Thymus (tissue), 11 donors: ENCODE measurements at regions not wholly inside any gene's neighbourhood (a gene's known extent, or its start where the extent isn't known, plus 50 kb on each side); places are given as distances from the start of the nearest gene placed in this dataset.

ENCODE experiments used
- DNase-seq, 9 donors: peaks; one replicate each; pipeline ENCODE4 v3.0.0-alpha.2; 2013; ENCODE audit warnings: low spot score in 9 of 9, low read depth in 6 of 9, missing footprints in 1 of 9
- H3K27ac ChIP-seq, 2 donors: one replicate each; pipeline ENCODE4 v1.5.1; 2013; ENCODE audit warnings: control low read depth in 1 of 2, low read depth in 1 of 2, low read length in 1 of 2, mild to moderate bottlenecking in 1 of 2, moderate library complexity in 1 of 2
- H3K27me3 ChIP-seq, 2 donors: one replicate each; pipeline ENCODE4 v1.5.1; 2013; ENCODE audit warnings: low read length in 1 of 2; ENCODE audit not compliant: control insufficient read depth in 2 of 2, insufficient read depth in 1 of 2
- H3K36me3 ChIP-seq, 2 donors: one replicate each; pipeline ENCODE4 v1.5.1; 2013; ENCODE audit warnings: low read length in 1 of 2, mild to moderate bottlenecking in 1 of 2, moderate library complexity in 1 of 2; ENCODE audit not compliant: control insufficient read depth in 2 of 2, insufficient read depth in 2 of 2
- H3K4me1 ChIP-seq, 2 donors: one replicate each; pipeline ENCODE4 v1.5.1; 2013; ENCODE audit warnings: low read length in 2 of 2; ENCODE audit not compliant: control insufficient read depth in 2 of 2, insufficient read depth in 2 of 2
- H3K4me3 ChIP-seq, 2 donors: one replicate each; pipeline ENCODE4 v1.5.1; 2013; ENCODE audit warnings: low read length in 2 of 2, control low read depth in 1 of 2, mild to moderate bottlenecking in 1 of 2
- H3K9me3 ChIP-seq, 2 donors: one replicate each; pipeline ENCODE4 v1.5.1; 2013; ENCODE audit warnings: low read length in 1 of 2, mild to moderate bottlenecking in 1 of 2; ENCODE audit not compliant: control insufficient read depth in 2 of 2, insufficient read depth in 1 of 2
- WGBS: extraction: QIAGEN DNeasy Blood & Tissue Kit; methylation state at CpG from one replicate; pipeline ENCODE4 v1.1.7; 2013; 5-methylcytosine and 5-hydroxymethylcytosine counted together
- donor health status: healthy.

DNA sequence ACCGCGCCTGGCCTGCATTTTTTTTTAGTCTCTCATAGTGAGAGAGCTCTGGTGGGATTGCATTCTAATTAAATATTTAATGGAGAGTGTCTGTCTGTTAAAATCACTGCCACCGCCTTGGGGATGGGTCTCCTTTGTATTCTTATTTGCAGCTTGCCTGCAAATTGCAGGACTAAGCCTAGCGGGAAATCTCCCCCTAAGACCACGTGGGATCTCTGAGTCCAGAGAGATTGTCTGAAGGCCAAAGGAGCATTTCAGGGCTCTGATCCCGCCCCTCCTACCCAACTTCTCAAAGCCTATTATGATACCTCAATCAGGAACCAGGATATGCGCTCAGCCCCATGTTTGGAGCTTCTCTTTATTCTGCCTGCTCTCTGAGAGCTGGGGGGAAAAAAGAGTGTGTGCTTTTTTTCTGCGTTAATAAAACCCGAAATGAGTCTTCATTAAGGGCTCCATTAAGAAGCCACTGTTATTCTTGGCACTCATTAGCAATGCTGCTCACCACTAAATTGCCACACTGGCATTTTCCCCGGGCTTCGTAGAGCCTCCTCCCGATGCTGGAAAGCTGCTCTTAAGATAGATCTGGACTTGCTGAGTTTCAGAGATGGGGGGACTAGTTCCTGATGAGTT lies 92.9 kb upstream of the THY1 start:
- no peak for DNase-seq
- no peaks in the 10 kb centered on the region for H3K36me3 ChIP-seq
- H3K4me1 ChIP-seq = no peaks in the 10 kb centered on the region
- no peaks in the 10 kb centered on the region for H3K9me3 ChIP-seq
- WGBS = 86% methylated on average over 12 of the region's 12 CpGs
- no peak overlapping the region for H3K4me3 ChIP-seq
- H3K27me3 ChIP-seq = peaks cover 0 to 2% of the 10 kb centered on the region in 2 donors
- no peak overlapping the region for H3K27ac ChIP-seq

DNA sequence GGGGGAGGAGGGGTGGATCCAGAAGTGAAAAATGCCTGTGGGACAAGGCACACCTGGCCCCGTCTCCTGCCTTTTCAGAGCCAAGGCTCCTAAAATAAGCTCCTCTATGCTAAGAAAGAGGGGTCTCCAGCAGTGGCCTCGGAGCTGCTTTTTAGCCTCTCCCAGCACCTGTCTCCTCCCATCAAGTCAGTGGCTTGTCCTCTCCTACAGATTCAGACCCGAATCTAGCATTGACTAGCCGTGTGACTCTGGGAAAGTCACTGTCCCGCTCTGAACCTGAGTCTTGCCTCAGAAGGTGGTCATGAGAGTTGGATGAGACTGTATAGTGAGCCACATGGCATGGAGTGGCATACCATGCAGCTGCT lies 90.8 kb upstream of the THY1 start:
- Histone ChIP-seq H3K4me1 (no peaks in the 10 kb centered on the region), H3K27ac (no peak overlapping the region), H3K36me3 (no peaks in the 10 kb centered on the region), H3K9me3 (no peaks in the 10 kb centered on the region), H3K27me3 (peaks cover 0 to 2% of the 10 kb centered on the region in 2 donors), H3K4me3 (no peak overlapping the region)
- WGBS = 92% methylated on average over 5 of the region's 5 CpGs
- no peak for DNase-seq

DNA sequence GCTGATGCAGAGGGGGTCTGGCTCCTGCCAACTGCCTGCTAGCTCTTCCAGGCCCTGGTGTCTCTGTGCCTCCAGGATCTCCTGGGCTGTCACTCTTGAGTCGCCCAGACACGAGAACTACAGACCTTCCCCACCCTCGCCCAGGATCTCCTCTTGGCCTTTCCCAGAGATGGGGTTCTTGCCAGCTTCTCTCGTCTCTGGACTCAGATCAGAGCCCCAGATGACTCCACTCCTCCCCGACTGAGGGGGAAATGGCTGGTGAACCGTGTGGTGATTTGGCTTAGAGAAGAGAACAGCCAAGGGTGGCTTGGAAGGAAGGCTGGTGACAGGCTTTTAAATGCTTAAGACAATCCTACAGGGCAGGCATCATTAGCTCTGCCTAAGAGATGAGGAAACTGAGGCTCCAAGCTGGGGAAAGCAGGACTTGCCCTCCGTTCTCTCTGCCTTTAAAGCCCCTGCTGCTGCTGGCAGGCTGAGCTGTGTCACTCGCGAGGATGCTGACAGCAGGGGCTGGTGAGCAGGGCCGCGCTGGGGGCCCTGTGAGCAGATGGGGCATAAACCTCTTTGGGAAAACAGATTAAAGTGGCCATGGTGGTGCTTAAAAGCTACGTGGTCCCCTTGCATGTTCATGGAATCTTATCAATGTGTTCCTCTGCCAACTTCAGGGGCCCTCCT lies 90.3 kb upstream of the THY1 start:
- no peaks in the 10 kb centered on the region for H3K9me3 ChIP-seq
- peaks cover 0 to 2% of the 10 kb centered on the region in 2 donors for H3K27me3 ChIP-seq
- WGBS = 78% methylated on average over 12 of the region's 12 CpGs
- no peak overlapping the region for H3K27ac ChIP-seq
- DNase-seq = no peak
- H3K36me3 ChIP-seq = no peaks in the 10 kb centered on the region
- no peaks in the 10 kb centered on the region for H3K4me1 ChIP-seq
- H3K4me3 ChIP-seq = no peak overlapping the region

DNA sequence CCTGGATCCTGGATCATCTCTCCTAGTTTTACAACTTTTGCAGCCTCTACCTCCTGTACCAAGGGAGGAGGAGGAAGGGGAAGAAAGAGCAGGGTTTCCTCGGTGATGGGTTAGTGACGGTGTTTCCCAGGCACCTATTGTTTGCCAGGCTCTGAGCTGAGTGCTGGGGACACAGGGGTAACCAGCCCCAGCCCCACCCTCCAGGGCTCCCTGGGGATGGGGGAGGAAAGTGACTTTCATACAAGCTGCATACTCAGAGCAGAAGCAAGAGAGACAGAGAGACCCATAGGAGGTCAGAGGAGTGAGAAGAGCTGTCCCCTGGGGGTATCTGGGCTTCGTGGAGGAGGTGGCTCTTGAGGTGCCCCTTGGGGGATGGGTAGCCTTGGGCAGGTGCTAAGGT lies 89.4 kb upstream of the THY1 start:
- no peaks in the 10 kb centered on the region for H3K4me1 ChIP-seq
- no peaks in the 10 kb centered on the region for H3K9me3 ChIP-seq
- H3K36me3 ChIP-seq = no peaks in the 10 kb centered on the region
- H3K27ac ChIP-seq = no peak overlapping the region
- peaks cover 0 to 2% of the 10 kb centered on the region in 2 donors for H3K27me3 ChIP-seq
- DNase-seq = no peak
- WGBS = 43% methylated on average over 3 of the region's 3 CpGs
- H3K4me3 ChIP-seq = no peak overlapping the region

DNA sequence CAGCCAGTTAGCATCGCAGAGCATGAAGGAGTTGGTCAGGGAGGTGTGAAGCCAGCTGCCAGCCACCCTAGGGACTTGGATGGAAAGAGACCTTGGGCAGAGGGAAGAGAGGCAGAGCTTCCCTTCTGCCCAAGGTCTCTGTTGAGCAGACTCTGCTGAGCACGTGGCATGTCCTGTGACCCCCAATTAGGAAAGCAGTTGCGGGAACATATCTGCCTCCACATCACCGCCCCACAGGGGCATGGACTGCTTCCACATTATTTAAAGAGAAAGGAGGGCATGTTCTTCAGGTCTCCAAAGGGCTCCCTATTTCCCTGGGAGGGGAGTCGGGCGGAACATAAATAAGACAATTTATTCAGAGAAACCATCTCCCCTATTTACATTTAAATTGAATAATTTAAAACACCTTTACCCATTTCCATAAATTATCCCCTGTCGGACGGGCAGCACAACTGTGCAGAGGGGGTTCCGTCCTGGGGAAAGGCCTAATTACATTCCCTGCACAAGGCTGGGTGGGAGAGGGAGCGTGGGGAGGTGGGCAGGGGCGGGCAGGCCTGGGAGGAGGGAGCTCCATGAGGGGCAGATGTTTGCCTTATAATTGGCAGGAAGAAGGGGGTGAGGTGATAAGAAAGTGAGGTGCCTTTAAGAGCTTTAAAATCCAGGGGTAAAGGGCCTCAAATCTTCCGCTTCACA lies 88.8 kb upstream of the THY1 start:
- peaks cover 0 to 2% of the 10 kb centered on the region in 2 donors for H3K27me3 ChIP-seq
- no peaks in the 10 kb centered on the region for H3K4me1 ChIP-seq
- H3K9me3 ChIP-seq = no peaks in the 10 kb centered on the region
- no peak for DNase-seq
- no peak overlapping the region for H3K4me3 ChIP-seq
- 84% methylated on average over 12 of the region's 12 CpGs for WGBS
- no peaks in the 10 kb centered on the region for H3K36me3 ChIP-seq
- no peak overlapping the region for H3K27ac ChIP-seq

DNA sequence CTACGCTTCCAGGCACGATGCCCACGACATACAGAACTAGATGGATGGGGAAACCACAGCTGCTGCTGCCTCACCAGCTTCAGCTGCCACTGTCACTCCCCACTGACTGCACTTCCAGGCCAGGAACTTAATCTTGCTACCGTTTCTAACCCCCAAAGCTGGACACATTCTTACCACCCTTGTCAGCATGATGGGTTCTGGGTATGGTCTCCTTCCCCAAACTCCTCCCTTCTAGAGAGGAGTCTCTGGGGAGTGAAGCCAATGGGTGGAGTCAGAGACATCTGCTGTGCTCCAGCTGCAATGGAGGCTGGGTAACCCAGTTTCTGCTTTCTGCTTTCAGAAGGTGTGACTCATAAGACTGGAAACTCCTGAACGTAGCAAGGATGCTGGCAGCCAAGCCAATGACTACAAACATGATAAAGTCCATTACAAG lies 87.0 kb upstream of the THY1 start:
- peaks cover 0 to 2% of the 10 kb centered on the region in 2 donors for H3K4me1 ChIP-seq
- no peak overlapping the region for H3K27ac ChIP-seq
- no peaks in the 10 kb centered on the region for H3K9me3 ChIP-seq
- H3K36me3 ChIP-seq = no peaks in the 10 kb centered on the region
- H3K27me3 ChIP-seq = peaks cover 0 to 2% of the 10 kb centered on the region in 2 donors
- WGBS = 76% methylated on average over 5 of the region's 5 CpGs
- H3K4me3 ChIP-seq = no peak overlapping the region
- DNase-seq = peak in 1 of 9 donors; percentile 28

DNA sequence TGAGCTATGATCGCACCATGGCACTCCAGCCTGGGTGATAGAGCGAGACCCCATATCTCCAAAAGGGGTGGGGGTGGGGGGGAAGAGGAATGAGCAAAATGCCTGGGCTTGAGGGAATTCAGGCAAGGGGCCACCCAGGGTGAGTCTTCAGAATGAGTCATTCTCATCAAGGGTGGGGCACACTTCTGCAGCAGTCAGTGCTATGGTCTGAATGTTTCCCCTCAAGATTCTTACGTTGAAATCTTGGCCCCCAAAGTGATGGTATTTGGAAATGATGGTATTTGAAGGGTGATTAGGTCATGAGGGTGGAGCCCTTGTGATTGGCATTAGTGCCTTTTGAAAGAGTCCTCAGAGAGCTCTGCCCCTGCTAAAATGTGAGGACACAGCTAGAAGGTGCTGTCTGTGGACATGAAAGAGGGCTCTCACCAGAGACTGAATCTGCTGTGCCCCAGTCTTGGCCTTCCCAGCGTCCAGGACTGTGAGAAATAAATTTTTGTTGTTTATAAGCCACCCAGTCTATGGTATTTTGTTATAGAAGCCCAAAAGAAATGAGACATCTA lies 86.4 kb upstream of the THY1 start:
- 86% methylated on average over 4 of the region's 4 CpGs for WGBS
- no peak for DNase-seq
- H3K27ac ChIP-seq = no peak overlapping the region
- H3K4me1 ChIP-seq = peaks cover 0 to 2% of the 10 kb centered on the region in 2 donors
- no peak overlapping the region for H3K4me3 ChIP-seq
- H3K9me3 ChIP-seq = no peaks in the 10 kb centered on the region
- H3K36me3 ChIP-seq = no peaks in the 10 kb centered on the region
- H3K27me3 ChIP-seq = peaks cover 0 to 2% of the 10 kb centered on the region in 2 donors

DNA sequence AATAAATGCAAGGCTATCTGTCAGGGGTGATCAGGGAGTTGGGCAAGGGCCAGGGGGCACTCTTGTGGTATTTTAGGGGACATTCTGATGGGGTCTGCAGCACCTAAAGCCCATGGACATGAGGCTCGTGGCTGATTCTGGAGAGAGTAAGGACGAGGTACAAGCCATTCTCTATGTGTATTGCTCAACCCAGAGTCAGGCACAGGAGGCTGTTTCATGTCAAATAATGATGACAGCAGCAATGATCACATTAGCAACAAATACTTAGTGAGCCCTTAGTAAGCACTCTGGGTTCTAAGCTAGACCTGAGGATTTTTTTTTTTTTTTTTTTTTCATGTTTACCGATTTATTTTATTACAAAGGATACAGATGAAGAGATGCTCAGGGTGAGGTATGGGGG lies 83.5 kb upstream of the THY1 start:
- WGBS = 57% methylated on average over 3 of the region's 3 CpGs
- peaks cover 0 to 1% of the 10 kb centered on the region in 2 donors for H3K9me3 ChIP-seq
- H3K4me1 ChIP-seq = peaks cover 0 to 2% of the 10 kb centered on the region in 2 donors
- DNase-seq = no peak
- H3K36me3 ChIP-seq = no peaks in the 10 kb centered on the region
- H3K4me3 ChIP-seq = no peak overlapping the region
- no peak overlapping the region for H3K27ac ChIP-seq
- H3K27me3 ChIP-seq = no peaks in the 10 kb centered on the region

DNA sequence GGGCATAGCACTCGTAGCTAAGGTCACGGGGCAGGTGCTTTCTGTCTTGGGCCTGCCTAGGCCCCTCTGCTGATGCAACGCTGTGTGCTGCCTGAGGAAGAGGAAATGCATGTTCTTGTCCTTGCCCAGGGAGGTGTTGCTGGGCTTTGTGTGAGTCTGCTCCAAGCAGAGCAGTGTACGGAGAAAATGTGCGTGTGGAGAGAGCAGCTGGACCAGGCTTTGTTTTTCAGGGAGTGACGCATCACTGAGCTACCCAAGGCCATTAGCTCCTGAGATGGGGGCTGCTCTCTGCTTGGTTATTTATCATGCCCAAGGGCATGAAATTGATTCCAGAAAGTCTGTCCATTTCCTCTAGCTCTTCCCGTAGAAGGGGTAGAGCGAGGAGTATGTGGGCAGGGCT lies 82.9 kb upstream of the THY1 start:
- Histone ChIP-seq H3K27me3 (no peaks in the 10 kb centered on the region), H3K4me3 (no peak overlapping the region), H3K36me3 (no peaks in the 10 kb centered on the region), H3K4me1 (peaks cover 0 to 2% of the 10 kb centered on the region in 2 donors), H3K27ac (no peak overlapping the region), H3K9me3 (peaks cover 0 to 1% of the 10 kb centered on the region in 2 donors)
- no peak for DNase-seq
- 95% methylated on average over 8 of the region's 8 CpGs for WGBS
